Cardiac muscle cell (in vitro differentiated cells and primary cell): ENCODE measurements at regions not wholly inside any gene's neighbourhood (a gene's known extent, or its start where the extent isn't known, plus 50 kb on each side); places are given as distances from the start of the nearest gene placed in this dataset.

Source experiments
- DNase-seq, 2 donors: peaks; one replicate each; pipeline versions ENCODE4 v3.0.0 to v3.0.0-alpha.2; 2010 to 2017; ENCODE audit warnings: low read depth in 1 of 2, low spot score in 1 of 2
- H3K27ac ChIP-seq: fragments of 200-600 bp; sonication (generic); 2 replicates; pipeline ENCODE4 v1.5.1; 2016
- H3K27me3 ChIP-seq: fragments of 200-600 bp; sonication (generic); 2 replicates; pipeline ENCODE4 v1.6.0; 2016; ENCODE audit warnings: control low read depth
- H3K36me3 ChIP-seq: fragments of 200-600 bp; sonication (generic); 2 replicates; pipeline ENCODE4 v1.5.1; 2016; ENCODE audit warnings: control low read depth
- H3K4me1 ChIP-seq: fragments of 200-600 bp; sonication (generic); 2 replicates; pipeline ENCODE4 v1.8.1; 2017; ENCODE audit warnings: low read depth, mild to moderate bottlenecking, mixed run types
- H3K4me3 ChIP-seq: fragments of 200-600 bp; sonication (generic); 2 replicates; pipeline ENCODE4 v1.5.1; 2016; ENCODE audit warnings: mild to moderate bottlenecking
- H3K9me3 ChIP-seq: fragments of 200-600 bp; sonication (generic); 2 replicates; pipeline ENCODE4 v1.5.1; 2017; ENCODE audit warnings: low read depth, mild to moderate bottlenecking, control low read depth
- TF ChIP-seq, protein P1 (sequence below): IDR thresholded peaks from 2 replicates; pipeline ENCODE4 v1.5.1; 2012; ENCODE audit warnings: low read depth, mild to moderate bottlenecking, low read length

DNA sequence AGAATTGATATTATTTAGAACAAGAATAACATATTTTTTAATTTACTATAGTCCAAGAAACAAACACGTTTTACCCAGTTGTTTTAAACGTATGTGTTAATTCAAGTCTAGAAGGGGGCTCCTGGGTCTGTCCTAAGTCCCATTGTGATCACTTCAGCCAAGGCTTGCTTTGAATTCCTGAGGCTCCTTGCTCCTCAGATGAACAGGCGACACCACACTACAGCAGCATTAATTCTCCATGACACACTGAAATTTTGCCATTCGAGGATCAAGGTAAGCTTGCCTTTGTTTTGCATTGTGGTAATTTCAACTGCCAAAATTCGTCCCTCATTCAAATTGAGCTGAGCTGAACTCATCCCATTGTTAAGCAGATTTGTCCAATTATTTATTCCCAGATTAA, 1442.6 kb downstream of the SLITRK5 start:
- no peaks in the 10 kb centered on the region for H3K36me3 ChIP-seq
- no peaks in the 10 kb centered on the region for H3K27me3 ChIP-seq
- H3K9me3 ChIP-seq, result no peaks in the 10 kb centered on the region
- TF ChIP-seq, protein P1, sequence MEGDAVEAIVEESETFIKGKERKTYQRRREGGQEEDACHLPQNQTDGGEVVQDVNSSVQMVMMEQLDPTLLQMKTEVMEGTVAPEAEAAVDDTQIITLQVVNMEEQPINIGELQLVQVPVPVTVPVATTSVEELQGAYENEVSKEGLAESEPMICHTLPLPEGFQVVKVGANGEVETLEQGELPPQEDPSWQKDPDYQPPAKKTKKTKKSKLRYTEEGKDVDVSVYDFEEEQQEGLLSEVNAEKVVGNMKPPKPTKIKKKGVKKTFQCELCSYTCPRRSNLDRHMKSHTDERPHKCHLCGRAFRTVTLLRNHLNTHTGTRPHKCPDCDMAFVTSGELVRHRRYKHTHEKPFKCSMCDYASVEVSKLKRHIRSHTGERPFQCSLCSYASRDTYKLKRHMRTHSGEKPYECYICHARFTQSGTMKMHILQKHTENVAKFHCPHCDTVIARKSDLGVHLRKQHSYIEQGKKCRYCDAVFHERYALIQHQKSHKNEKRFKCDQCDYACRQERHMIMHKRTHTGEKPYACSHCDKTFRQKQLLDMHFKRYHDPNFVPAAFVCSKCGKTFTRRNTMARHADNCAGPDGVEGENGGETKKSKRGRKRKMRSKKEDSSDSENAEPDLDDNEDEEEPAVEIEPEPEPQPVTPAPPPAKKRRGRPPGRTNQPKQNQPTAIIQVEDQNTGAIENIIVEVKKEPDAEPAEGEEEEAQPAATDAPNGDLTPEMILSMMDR, result no peak
- DNase-seq, result no peak
- H3K4me1 ChIP-seq, result no peaks in the 10 kb centered on the region
- no peak overlapping the region for H3K27ac ChIP-seq
- H3K4me3 ChIP-seq, result no peak overlapping the region

DNA sequence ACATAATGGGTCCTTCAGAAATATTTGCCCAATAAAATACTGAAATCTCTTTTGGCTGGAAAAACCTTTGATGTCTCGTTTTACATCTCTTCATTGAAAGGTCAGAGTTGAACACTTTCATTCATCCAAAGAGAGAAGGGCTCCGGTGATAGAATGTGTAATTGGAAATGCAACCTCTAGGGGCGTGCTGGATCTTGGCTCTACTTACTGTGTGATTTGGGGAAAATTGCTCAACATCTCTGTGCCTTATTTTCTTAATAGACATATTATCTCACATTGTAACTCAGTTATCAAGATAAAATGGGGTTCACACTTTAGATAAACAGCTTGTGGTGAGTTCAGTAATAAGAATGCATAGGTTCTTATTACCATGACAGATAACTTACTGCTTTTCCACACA, 1444.1 kb downstream of the SLITRK5 start:
- H3K4me3 ChIP-seq, result no peak overlapping the region
- H3K27ac ChIP-seq, result no peak overlapping the region
- H3K27me3 ChIP-seq, result no peaks in the 10 kb centered on the region
- H3K4me1 ChIP-seq, result no peaks in the 10 kb centered on the region
- H3K9me3 ChIP-seq, result no peaks in the 10 kb centered on the region
- H3K36me3 ChIP-seq, result no peaks in the 10 kb centered on the region
- TF ChIP-seq, protein P1, result no peak
- DNase-seq, result no peak

DNA sequence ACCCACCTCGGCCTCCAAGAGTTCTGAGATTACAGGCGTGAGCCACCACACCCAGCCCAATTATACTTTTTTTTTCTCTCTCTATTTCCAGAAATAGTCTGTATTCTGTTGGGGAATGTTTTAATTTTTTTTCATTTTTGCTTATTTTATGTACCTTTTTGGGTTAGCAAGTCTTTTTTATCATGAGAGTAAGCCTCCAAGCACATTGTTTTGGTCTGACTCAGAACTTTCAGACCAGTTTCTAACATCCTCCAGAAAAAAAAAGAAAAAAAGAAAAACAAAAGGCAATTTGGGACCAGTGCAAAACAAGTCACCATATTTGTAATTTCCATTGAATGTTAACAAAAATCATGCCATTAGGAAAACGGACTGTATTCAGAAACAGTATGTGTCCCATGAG, 1465.5 kb downstream of the SLITRK5 start:
- H3K4me3 ChIP-seq, result no peak overlapping the region
- no peak overlapping the region for H3K27ac ChIP-seq
- no peaks in the 10 kb centered on the region for H3K4me1 ChIP-seq
- H3K27me3 ChIP-seq, result no peaks in the 10 kb centered on the region
- no peaks in the 10 kb centered on the region for H3K9me3 ChIP-seq
- DNase-seq, result no peak
- TF ChIP-seq, protein P1, result no peak
- H3K36me3 ChIP-seq, result no peaks in the 10 kb centered on the region

DNA sequence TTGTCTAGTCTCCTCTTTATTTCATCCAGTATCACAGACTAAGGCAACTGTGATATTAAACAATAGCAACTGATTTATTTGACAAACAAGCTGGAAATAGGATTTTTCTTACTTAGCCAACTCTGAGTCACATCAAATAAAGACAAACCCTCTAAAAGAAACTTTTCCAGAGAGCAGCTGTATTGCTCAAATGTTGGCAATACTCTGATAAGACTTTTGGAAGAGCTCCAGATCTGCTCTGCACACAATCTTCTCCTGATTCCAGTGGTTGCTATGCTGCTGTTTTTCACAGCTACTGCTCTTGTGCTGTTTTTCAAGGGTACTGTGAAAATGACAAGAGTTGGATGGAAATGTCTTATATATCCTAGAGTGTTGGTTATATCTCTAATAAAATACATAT, 1479.2 kb downstream of the SLITRK5 start:
- Histone ChIP-seq H3K36me3 (no peaks in the 10 kb centered on the region), H3K27ac (no peak overlapping the region), H3K4me1 (no peaks in the 10 kb centered on the region), H3K4me3 (no peak overlapping the region), H3K9me3 (no peaks in the 10 kb centered on the region), H3K27me3 (no peaks in the 10 kb centered on the region)
- peak in 1 of 2 donors; percentile 49 for DNase-seq
- TF ChIP-seq, protein P1, result no peak

DNA sequence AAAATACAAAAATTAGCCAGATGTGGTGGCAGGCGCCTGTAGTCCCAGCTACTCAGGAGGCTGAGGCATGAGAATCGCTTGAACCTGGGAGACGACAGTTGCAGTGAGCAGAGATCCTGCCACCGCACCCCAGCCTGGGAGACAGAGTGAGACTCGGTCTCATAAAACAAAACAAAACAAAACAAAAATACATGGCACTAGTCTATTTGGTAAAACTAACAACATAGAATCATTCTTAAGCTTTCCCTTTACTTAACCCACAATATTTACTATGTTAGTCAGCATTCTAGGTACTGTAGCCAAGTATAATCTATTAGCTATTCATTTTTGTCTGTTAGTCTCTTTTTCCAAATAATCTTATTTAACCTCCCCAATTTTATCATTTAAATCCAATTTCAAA, 1482.8 kb downstream of the SLITRK5 start:
- H3K9me3 ChIP-seq, result no peaks in the 10 kb centered on the region
- no peak for DNase-seq
- TF ChIP-seq, protein P1, result no peak
- no peak overlapping the region for H3K27ac ChIP-seq
- no peaks in the 10 kb centered on the region for H3K27me3 ChIP-seq
- H3K4me1 ChIP-seq, result no peaks in the 10 kb centered on the region
- H3K36me3 ChIP-seq, result no peaks in the 10 kb centered on the region
- H3K4me3 ChIP-seq, result no peak overlapping the region

DNA sequence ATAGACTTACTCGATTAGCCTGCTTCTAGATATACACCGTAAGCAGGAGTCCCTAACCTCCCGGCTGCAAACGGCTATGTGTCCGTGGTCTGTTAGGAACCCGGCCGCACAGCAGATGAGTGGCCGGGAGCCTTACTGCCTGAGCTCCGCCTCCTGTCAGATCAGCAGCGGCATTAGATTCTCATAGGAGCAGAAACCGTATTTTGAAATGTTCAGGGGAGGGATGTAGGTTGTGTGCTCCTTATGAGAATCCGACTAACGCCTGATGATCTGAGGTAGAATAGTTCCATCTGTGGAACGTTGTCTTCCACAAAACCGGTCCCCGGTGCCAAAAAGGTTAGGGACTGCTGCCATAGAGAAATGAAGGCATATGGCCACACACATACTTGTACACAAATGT, 1491.9 kb downstream of the SLITRK5 start:
- Histone ChIP-seq H3K4me3 (no peak overlapping the region), H3K9me3 (no peaks in the 10 kb centered on the region), H3K27ac (no peak overlapping the region), H3K4me1 (no peaks in the 10 kb centered on the region), H3K36me3 (no peaks in the 10 kb centered on the region), H3K27me3 (no peaks in the 10 kb centered on the region)
- TF ChIP-seq, protein P1, result no peak
- DNase-seq, result peak in 1 of 2 donors; percentile 24
